22Rv1 (cell line): ENCODE measurements at regions not wholly inside any gene's neighbourhood (a gene's known extent, or its start where the extent isn't known, plus 50 kb on each side); places are given as distances from the start of the nearest gene placed in this dataset.

Experiments
- H3K27ac ChIP-seq: fragments of 450-650 bp; 2 replicates; pipeline ENCODE4 v1.5.1; 2017
- ZFX ChIP-seq: fragments of 450-650 bp; IDR thresholded peaks from 2 replicates; pipeline ENCODE4 v1.6.1; 2017; ENCODE audit warnings: antibody characterized with exemption, borderline replicate concordance
- TF ChIP-seq, protein P1 (sequence below): fragments of 450-650 bp; IDR thresholded peaks from 2 replicates; pipeline ENCODE4 v1.5.1; 2017; ENCODE audit warnings: mild to moderate bottlenecking

- no peak overlapping the region for H3K27ac ChIP-seq
- no peak for TF ChIP-seq ZFX
- TF ChIP-seq, protein P1, sequence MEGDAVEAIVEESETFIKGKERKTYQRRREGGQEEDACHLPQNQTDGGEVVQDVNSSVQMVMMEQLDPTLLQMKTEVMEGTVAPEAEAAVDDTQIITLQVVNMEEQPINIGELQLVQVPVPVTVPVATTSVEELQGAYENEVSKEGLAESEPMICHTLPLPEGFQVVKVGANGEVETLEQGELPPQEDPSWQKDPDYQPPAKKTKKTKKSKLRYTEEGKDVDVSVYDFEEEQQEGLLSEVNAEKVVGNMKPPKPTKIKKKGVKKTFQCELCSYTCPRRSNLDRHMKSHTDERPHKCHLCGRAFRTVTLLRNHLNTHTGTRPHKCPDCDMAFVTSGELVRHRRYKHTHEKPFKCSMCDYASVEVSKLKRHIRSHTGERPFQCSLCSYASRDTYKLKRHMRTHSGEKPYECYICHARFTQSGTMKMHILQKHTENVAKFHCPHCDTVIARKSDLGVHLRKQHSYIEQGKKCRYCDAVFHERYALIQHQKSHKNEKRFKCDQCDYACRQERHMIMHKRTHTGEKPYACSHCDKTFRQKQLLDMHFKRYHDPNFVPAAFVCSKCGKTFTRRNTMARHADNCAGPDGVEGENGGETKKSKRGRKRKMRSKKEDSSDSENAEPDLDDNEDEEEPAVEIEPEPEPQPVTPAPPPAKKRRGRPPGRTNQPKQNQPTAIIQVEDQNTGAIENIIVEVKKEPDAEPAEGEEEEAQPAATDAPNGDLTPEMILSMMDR, result no peak
These were observed 126.3 kb upstream of the RPS23 start for GRCh38 chr5:82404382-82404945.

GRCh38 chr5:82403724-82404123 lies 125.6 kb upstream of the RPS23 start:
- no peak for TF ChIP-seq ZFX
- TF ChIP-seq, protein P1, result no peak
- H3K27ac ChIP-seq, result no peak overlapping the region

DNA sequence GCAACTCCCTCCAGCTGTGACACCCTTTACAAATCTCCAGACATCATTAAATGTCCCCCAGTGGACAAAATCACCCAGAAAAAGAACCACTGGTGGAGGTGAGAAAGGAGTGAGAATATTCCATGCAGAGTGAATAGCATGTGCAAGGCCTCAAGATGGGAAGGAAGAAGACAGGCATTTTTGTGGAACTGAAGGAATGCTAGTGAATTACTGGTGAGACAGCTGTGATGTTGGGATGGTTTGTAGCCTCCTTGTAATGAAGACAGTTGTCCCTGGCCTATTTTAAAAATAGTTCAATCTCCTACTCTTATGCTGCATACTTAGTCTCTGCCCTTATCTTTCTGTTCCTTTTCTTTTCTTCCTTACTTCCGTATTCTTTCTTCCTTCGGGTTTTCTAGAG lies 124.9 kb upstream of the RPS23 start:
- TF ChIP-seq, protein P1, result no peak
- no peak for TF ChIP-seq ZFX
- H3K27ac ChIP-seq, result no peak overlapping the region

GRCh38 chr5:82399111-82399510 lies 121.0 kb upstream of the RPS23 start:
- TF ChIP-seq, protein P1, result no peak
- no peak for TF ChIP-seq ZFX
- H3K27ac ChIP-seq, result no peak overlapping the region

DNA sequence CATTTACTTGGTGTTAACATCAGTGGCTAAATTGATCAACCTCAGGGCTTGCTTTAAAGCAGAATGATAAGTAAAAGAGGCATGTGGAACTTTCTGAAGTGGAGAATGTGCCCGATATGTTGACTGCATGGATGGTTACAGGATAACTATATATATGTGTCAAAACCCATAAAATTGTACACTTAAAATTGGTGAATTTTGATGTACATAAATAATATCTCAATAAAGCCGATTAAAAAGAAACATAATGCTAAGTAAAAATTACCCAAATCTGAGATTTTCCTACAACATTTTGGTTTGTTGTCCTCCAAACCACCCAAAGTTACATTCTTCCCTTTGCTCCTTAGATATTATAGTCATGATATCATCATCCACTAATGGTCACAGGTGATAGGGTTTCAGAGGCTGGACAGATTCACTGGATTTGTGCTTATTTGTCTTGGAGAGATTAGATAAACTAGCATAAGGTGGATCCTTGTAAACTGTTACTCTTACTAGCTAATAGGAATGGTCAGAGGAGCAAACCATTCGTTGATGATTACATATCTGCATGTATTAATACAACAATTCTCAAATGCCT lies 119.7 kb upstream of the RPS23 start:
- H3K27ac ChIP-seq, result no peak overlapping the region
- TF ChIP-seq, protein P1, result no peak
- TF ChIP-seq ZFX, result no peak

GRCh38 chr5:82396871-82397514 lies 118.8 kb upstream of the RPS23 start:
- H3K27ac ChIP-seq, result no peak overlapping the region
- no peak for TF ChIP-seq ZFX
- TF ChIP-seq, protein P1, result no peak

DNA sequence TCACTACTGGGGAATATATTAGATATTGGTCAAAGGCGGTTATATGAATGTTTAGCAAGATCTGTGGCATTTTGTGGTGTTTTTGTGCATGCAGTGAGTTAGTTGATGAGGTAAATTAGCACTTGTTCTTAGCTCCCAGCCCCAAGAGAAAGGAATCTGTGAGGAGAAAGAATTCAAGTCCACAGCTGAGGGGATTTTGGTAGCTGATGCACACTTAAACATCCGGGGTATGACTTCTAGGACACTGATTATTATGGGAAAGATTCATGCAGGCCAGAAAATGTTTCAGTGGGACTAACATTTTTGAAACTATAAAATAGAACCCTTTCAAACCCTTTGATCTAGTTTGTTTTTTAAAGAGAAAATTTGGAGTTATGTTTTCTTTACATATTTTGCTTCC lies 118.2 kb upstream of the RPS23 start:
- TF ChIP-seq ZFX, result no peak
- TF ChIP-seq, protein P1, result no peak
- no peak overlapping the region for H3K27ac ChIP-seq
